Colonic mucosa (tissue), 4 donors: ENCODE measurements at regions not wholly inside any gene's neighbourhood (a gene's known extent, or its start where the extent isn't known, plus 50 kb on each side); places are given as distances from the start of the nearest gene placed in this dataset.

Source experiments
- DNase-seq: peaks from one replicate; pipeline ENCODE4 v3.0.0-alpha.2; 2020
- H3K27ac ChIP-seq: fragments of 200-600 bp; one replicate; pipeline ENCODE4 v1.8.0; 2021
- H3K27me3 ChIP-seq: fragments of 200-600 bp; one replicate; pipeline ENCODE4 v1.8.0; 2021
- H3K36me3 ChIP-seq: fragments of 200-600 bp; one replicate; pipeline ENCODE4 v1.8.0; 2021
- H3K4me1 ChIP-seq: fragments of 200-600 bp; one replicate; pipeline ENCODE4 v1.8.0; 2021; ENCODE audit warnings: mild to moderate bottlenecking
- H3K4me3 ChIP-seq: fragments of 200-600 bp; one replicate; pipeline ENCODE4 v1.8.0; 2021
- H3K9ac ChIP-seq, 2 donors: one replicate each; pipeline ENCODE4 v1.7.0; 2013; ENCODE audit warnings: control low read depth in 2 of 2, low read depth in 2 of 2, low read length in 2 of 2
- H3K9me3 ChIP-seq: fragments of 200-600 bp; one replicate; pipeline ENCODE4 v1.8.0; 2021
- intact Hi-C: fragments of 100-400 bp; cut with DNase I; formaldehyde crosslinking; loops from one replicate; pipeline ENCODE4 v1.14.1; 2022
- TF ChIP-seq, protein P1 (sequence below): fragments of 200-600 bp; IDR thresholded peaks from one replicate; pipeline ENCODE4 v1.8.0; 2022; ENCODE audit warnings: antibody characterized with exemption, mild to moderate bottlenecking
- donor health status: healthy.
- donor health status: DM: no; HTN: no; CAD: no.
- donor health status: DM: no; HTN: no; CAD: no.

DNA sequence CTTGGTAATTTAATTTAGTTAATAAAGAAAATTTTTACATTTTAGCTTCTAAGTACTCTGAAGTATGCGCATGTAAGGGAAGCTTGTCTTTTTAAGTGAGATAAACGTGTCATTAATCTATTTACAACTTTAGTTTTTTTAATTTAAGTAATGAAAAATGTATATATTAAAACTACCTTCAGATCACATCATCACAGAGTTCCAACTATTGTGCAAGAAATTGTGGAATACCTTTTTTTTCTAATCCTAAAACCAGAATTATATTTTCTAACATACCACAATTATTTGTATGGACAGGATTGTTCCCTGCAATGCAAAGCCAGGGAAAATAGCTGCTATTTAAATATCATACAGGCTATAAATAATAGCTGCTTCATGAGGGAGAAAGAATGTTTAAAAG is 303.2 kb upstream of the KCND2 start:
- TF ChIP-seq, protein P1, sequence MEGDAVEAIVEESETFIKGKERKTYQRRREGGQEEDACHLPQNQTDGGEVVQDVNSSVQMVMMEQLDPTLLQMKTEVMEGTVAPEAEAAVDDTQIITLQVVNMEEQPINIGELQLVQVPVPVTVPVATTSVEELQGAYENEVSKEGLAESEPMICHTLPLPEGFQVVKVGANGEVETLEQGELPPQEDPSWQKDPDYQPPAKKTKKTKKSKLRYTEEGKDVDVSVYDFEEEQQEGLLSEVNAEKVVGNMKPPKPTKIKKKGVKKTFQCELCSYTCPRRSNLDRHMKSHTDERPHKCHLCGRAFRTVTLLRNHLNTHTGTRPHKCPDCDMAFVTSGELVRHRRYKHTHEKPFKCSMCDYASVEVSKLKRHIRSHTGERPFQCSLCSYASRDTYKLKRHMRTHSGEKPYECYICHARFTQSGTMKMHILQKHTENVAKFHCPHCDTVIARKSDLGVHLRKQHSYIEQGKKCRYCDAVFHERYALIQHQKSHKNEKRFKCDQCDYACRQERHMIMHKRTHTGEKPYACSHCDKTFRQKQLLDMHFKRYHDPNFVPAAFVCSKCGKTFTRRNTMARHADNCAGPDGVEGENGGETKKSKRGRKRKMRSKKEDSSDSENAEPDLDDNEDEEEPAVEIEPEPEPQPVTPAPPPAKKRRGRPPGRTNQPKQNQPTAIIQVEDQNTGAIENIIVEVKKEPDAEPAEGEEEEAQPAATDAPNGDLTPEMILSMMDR, result no peak
- Histone ChIP-seq H3K27me3 (no peaks in the 10 kb centered on the region), H3K27ac (no peak overlapping the region), H3K4me3 (no peak overlapping the region), H3K4me1 (no peaks in the 10 kb centered on the region), H3K36me3 (no peaks in the 10 kb centered on the region), H3K9me3 (no peaks in the 10 kb centered on the region), H3K9ac (no peak overlapping the region)
- no peak for DNase-seq
- intact Hi-C loops, result no loop called here

DNA sequence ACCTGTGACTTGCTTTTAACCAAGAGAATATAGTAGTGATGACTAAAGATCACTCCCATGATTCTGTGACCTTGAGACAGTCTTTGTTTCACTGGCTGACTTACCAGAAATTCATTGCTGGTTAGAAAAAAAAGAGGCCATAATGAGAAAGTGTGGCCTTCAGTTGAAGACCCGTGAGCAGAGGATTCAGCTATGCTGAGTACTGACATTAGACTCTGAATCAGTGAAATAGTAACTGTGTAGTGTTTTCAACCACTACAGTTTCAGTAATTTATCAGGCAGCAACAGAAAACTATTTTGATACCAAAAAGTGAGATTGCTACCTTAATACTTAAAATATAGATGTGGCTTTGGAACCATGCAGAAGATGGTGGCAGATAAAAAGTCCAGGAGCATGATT is 298.0 kb upstream of the KCND2 start:
- DNase-seq, result no peak
- Histone ChIP-seq H3K27me3 (no peaks in the 10 kb centered on the region), H3K36me3 (no peaks in the 10 kb centered on the region), H3K9ac (no peak overlapping the region), H3K9me3 (no peaks in the 10 kb centered on the region), H3K27ac (no peak overlapping the region), H3K4me3 (no peak overlapping the region), H3K4me1 (no peaks in the 10 kb centered on the region)
- TF ChIP-seq, protein P1, result no peak
- intact Hi-C loops, result no loop called here

DNA sequence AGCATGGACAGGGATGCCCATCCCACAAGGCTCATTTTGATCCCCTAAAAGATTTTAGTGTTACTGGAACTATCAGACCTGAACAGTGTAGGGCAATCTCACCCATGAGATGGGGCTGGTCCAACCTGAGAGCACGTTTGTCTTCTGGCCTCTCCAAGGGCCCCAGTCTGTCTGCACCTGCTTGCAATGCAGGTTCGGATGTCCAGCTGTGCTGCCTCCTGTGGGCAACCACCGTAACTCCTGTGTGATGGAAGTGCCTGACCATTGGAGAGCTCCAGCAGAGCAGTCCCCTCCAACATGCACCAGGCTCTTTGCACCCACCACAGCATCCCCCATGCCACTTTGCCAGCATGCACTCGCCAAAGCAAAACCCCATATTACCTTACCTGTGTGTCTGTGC is 290.1 kb upstream of the KCND2 start:
- intact Hi-C loops, result no loop called here

DNA sequence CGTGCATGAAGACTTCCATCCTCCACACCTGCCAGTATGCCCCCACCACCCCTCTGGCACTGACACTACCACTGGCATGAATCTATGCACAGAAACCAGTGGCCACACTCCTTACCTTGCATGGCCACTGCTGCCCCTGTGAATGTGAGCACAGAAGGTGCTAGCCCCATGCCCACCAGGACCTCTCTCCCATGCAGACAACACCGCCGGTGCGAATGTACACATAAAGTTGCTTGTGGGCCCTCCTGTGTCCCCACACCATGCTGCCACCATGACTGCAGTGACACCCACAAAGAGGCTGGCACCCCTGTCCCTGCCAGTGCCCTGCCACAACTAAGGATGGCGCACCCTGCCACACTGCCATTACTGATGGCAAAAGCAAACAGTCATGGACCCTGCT is 289.5 kb upstream of the KCND2 start:
- DNase-seq, result no peak
- no peaks in the 10 kb centered on the region for H3K27me3 ChIP-seq
- intact Hi-C loops, result no loop called here
- no peaks in the 10 kb centered on the region for H3K36me3 ChIP-seq
- H3K4me1 ChIP-seq, result no peaks in the 10 kb centered on the region
- no peak overlapping the region for H3K4me3 ChIP-seq
- TF ChIP-seq, protein P1, result no peak
- no peak overlapping the region for H3K9ac ChIP-seq
- no peaks in the 10 kb centered on the region for H3K9me3 ChIP-seq
- no peak overlapping the region for H3K27ac ChIP-seq

More for the DNA sequence above, 290.1 kb upstream of the KCND2 start:
- Histone ChIP-seq H3K27ac (no peak overlapping the region), H3K9ac (no peak overlapping the region), H3K36me3 (no peaks in the 10 kb centered on the region), H3K9me3 (no peaks in the 10 kb centered on the region), H3K27me3 (no peaks in the 10 kb centered on the region), H3K4me3 (no peak overlapping the region), H3K4me1 (no peaks in the 10 kb centered on the region)
- DNase-seq, result no peak
- TF ChIP-seq, protein P1, result no peak

DNA sequence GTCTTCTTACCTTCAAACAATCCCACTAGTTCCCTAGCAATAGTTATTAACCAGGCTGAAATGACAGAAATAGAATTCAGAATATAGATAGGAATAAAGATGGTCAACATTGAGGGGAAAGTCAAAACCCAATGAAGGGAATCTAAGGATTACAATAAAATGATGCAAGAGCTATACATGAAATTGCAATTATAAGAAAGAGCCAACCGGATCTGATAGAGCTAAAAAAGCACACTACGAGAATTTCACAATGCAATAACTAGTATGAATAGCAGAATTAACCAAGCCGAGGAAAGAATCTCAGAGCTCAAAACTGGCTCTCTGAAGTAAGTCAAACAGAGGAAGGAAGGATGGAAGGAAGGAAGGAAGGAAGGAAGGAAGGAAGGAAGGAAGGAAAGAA is 288.7 kb upstream of the KCND2 start:
- intact Hi-C loops, result no loop called here
- Histone ChIP-seq H3K36me3 (no peaks in the 10 kb centered on the region), H3K27ac (no peak overlapping the region), H3K4me1 (no peaks in the 10 kb centered on the region), H3K9me3 (no peaks in the 10 kb centered on the region), H3K9ac (no peak overlapping the region), H3K27me3 (no peaks in the 10 kb centered on the region), H3K4me3 (no peak overlapping the region)
- no peak for DNase-seq
- TF ChIP-seq, protein P1, result no peak

DNA sequence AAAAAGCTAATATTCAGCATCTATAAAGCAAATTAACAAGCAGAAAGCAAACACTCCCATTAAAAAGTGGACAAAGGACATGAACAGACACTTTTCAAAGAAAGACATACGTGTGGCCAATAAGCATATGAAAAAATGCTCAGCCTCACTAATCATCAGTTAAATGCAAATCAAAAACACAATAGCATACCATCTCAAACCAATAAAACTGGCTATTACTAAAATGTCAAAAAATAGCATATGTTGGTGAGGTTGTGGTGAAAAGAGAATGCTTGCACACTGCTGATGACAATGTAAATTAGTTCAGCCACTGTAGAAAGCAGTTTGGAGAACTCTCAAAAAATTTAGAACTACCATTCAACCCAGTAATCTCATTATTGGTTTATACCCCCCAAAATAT is 284.6 kb upstream of the KCND2 start:
- H3K9me3 ChIP-seq, result no peaks in the 10 kb centered on the region
- no peaks in the 10 kb centered on the region for H3K4me1 ChIP-seq
- H3K9ac ChIP-seq, result no peak overlapping the region
- no peaks in the 10 kb centered on the region for H3K27me3 ChIP-seq
- H3K36me3 ChIP-seq, result no peaks in the 10 kb centered on the region
- TF ChIP-seq, protein P1, result no peak
- no peak for DNase-seq
- intact Hi-C loops, result no loop called here
- no peak overlapping the region for H3K27ac ChIP-seq
- no peak overlapping the region for H3K4me3 ChIP-seq
